GM21619 (cell line): ENCODE measurements at regions not wholly inside any gene's neighbourhood (a gene's known extent, or its start where the extent isn't known, plus 50 kb on each side); places are given as distances from the start of the nearest gene placed in this dataset.

Source experiments
- ATAC-seq: cut with Tn5 transposase; IDR thresholded peaks from one replicate; pipeline ENCODE4 v1.9.1; 2021; ENCODE audit not compliant: unreplicated experiment

DNA sequence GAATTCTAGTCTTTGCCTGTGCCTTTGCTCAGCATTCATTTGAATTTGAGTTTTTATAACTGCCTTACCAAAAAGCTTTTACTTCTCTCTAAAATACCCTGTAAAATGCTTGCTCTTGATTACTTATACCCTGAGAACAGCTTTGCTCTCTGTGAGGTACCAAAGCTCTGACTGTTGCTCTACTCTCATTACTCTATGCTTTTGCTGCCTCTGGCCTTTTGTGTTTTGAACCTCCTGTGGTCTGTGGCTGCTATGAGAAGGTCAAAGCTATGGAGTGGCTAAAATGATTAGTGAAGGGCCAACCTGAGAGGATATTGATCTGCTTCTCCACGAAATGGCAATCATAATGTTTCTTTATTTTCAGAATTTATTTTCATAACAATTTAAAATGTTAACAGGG lies 375.6 kb upstream of the IMPG1 start:
- ATAC-seq = no peak

DNA sequence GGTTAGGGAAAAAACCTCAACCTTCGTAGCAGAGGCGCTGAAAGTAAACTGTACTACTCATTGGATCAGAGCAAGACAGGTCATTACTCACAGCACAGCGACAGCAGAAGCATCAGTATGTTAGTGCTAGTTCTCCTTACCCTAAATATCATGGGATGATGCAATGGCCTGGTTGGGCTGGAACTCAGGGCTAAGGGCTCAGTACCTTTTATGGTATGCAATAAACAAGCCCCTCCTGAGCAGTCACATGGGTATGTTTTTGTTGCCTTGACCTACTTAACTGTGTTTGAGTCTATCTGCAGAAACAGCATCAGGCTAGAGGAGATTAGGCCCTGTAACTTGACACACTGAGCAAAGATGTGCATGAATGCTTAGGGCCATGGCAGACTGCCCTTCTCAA lies 369.4 kb upstream of the IMPG1 start:
- ATAC-seq = no peak

DNA sequence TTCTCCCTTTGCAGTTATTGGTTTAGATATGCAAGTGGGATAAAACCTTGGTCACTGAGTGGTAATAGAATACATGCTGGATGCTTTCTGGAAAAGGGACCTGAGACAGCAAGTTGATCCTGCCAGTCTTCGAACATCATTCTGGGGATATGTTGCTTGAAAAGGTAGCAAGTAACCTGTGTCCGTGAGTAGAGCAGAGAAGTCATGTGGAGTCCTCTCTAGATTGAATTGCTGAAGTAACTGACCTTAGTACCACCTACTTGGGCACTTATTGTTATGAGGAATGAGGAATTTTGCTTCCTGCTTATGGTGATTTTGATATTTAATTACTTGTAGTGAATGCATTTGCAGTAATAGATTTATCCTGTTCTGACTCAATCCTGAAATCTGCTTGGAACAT lies 367.3 kb upstream of the IMPG1 start:
- ATAC-seq = no peak

DNA sequence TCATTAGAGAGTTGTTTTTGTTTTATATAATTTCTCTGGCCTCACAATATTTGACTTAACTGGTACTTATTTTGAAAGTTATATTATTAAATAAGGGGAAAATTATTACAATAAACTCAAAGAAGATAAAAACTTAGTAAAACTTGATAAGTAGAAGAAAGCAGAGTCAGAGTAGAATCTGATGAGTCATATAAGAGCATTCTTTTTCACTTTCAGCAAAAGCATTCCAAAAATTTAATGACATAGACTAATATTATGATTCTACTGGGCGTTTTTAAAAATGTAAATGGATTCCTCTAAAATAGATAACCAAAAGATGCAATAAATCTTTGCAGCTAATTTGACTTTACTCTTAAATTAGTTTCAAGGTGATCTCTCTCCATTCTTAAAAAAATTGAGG lies 366.3 kb upstream of the IMPG1 start:
- no peak for ATAC-seq

DNA sequence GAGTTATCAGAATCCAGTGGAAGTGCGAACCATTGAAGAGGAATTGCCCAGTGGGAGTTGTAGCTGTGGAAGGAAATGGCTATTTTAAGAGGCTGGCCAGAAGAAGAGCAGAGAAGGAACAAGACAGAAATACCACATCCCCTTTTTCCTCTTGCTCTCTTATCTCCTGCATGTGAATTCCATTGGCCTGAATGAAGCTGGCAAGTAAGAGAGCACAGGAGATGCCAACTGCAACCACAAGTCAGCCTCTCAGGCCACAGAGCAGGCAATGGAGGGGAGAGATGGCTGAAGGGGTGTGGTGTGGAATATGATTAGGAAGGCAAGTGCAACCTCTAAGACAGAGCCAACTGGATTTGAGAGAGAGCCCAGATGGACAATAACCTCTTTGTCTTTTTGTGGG lies 362.7 kb upstream of the IMPG1 start:
- no peak for ATAC-seq

DNA sequence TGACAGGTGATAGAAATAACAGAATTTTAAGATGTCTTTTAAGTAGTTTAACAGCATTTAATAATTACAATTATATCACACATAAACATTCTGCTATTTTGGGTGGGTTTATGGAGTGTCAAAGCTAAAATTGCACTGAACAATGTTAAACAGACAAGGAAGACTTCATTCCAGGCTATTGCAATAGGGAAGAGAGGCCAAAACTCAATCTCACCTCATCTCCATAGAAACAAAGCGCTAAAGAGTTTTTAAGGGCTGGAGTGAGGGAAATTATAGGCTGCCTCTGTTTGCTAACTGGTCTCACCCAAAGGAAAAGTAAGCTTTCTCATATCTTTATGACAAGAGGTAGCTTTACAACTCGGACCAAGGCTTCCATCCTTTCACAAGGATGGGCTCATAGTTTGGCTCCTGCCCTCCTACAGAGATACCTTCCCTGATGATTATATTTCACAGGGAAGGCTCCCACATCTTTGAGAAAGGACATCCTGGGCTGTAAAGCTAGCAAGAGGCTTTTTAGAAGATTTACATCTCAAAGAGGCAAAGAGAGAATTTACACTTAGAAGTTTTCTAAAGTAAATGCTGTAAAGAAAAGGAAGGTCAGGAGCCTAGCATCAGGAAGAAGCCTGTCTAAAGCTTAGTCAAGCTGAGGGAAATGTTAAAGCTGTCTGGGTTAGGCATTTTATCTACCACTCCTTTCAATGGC lies 350.2 kb upstream of the IMPG1 start:
- ATAC-seq = no peak

GRCh38 chr6:76420094-76420493 lies 347.6 kb upstream of the IMPG1 start:
- ATAC-seq = no peak

DNA sequence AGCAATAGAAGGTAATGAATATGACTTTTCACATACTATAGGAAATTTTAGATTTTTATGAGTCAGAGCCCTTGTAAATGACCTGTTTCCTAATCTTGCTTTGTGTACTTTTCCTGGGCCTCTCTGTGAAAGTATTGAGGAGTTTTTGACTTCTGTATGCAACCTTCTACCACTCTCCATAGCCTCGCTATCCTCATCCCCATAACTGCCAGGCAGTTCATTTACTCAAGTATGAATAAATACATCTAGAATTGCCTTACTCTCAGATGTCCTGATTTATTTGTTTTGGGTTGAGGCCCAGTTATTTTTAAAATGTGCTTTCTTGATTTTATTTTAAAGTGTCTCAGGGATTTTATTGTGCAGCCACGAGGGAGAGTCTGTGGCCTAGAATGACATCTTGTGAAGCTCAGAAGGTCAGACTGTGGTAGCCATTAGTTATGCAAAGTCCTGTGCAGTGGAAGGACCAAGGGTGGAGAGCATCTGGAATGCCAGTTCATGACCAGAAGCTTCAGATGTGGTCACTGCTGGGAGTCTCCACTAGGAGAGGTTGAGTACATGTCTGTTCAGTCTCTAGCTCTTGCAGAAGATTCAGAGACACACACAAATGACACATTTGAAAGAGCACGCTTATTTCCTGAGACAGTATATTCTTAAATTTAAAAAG lies 346.2 kb upstream of the IMPG1 start:
- no peak for ATAC-seq

DNA sequence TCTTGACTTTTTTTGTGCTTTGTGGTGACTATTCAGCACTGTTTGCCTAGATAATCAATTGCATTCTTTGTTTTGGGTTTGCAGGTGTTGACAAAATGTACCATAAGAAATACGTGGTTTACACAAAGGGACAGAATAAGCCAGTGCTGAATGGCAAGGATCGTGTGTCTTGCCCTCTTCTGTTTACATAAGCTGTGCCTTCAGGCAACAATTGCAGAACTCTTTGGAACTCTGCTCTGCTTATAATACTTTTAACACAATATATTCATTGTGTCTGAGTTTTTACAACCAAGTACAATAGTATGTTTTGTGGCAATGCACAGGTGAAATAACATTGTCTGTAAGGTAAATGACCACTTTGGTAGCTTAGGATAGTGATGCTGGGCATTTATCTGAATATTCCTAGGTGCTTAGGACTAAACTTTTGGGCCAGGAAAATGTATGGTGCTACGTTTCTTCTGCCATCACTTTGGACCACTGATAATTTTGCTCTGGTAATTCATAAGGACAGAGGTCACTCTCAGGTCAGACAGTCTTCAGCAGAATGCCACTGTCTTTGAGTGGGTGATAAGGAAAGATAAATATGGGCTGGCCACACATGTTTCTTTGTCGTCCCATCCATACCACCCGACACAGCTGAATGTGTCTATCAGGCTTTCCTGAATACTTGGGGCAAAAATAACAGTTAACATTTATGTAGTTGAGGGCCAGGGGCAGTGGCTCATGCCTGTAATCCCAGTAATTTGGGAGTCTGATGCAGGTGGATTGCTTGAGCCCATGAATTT lies 344.6 kb upstream of the IMPG1 start:
- no peak for ATAC-seq

DNA sequence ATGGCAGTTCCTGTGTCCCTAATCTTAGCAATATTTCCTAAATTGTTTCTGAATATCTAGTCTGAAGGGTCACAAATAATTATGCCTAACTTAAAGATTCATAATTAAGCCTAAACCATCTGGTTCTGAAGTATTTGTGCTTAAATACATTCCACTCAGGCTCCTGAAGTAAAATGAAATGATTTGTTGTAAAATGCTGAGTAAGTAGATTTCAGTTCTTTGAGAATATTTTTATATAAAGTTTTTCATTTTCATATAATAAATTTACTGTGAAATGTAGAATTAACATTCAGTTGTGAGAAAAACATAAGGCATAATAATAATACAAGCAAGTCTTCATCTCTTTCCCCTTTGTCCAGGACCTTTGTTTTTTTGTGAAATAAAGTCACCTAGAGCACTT lies 330.6 kb upstream of the IMPG1 start:
- ATAC-seq = no peak

DNA sequence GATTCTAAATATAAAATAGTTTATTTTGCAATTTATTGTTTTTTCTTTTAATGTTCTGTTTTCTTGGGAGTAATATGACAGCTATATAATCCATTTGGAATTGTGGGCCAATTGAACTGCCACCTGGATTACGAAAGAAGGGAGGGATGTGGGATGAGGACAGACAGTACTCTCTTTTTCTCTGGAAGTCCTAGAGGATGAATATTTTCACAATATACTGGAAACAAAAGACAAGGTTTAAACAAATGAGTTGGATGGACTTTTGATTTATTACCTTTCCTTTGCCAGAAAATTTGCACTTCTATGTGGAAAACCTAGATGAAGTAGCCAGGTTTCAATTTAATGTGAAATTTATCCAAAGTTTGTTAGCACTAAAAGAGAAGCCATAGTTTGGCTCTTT lies 325.5 kb upstream of the IMPG1 start:
- ATAC-seq = no peak

DNA sequence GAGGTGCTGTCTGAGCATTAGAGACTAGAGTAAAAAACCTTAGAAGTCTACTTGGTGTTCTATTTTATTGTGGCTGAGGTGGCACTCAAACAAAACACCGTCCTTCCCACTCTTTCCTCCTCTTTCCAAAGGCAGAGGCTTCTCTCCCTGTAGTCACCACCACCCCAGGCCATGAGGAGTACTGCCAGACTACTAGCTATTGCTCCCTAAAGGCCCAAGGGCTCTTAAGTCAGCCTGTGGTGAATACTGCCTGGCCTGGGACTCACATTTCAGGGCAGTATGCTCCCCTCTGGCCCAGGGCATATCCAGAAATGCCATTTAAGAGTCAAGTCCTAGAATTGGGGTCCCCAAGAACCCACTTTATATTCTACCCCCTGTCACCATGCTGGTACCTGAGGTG lies 309.7 kb upstream of the IMPG1 start:
- no peak for ATAC-seq

- ATAC-seq = no peak
These were observed 309.1 kb upstream of the IMPG1 start for GRCh38 chr6:76381612-76382011.

- ATAC-seq = no peak
These were observed 278.8 kb upstream of the IMPG1 start for GRCh38 chr6:76351275-76351674.

GRCh38 chr6:76347539-76347938 lies 275.1 kb upstream of the IMPG1 start:
- no peak for ATAC-seq

DNA sequence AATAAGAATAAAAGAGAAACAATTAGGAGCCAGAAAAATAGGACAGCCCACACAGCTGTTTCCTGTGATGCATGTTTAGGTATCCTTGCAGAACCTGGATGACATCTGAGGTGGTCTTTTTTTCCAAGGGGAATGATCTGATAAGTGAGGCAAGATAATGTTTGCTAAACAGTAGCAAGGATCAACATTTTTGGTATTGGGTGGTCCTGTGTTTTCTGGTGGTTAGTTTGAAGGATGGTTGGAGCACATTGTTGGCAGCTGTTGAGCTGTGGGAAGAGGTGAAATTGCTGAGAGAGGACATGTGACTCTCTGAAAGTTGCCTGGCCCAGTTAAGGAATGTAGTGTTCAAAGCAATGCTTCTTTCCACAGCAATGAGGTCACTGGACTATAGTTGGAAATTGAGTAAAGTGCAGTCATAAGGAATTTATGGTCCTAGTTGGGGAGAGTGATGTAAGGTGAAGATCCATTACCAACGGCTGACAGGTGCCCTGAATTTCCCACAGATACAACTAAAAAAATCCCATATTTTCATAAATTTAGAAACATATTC lies 270.2 kb upstream of the IMPG1 start:
- no peak for ATAC-seq

DNA sequence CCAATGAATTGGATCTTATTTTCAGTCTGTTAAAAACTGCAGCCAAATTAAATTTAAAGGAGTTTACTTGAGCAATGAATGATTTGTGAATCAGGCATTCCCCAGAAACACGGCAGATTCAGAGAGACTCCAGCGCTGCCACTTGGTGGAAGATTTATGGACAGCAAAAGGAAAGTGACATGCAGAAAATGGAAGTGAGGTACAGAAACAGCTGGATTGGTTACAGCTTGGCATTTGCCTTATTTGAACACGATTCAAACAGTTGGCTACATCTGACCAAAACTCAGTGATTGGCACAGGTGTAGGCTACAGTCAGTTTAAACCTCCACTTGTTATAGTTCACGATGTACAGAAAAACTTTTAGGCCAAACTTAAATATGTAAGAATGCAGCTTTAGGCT lies 257.6 kb upstream of the IMPG1 start:
- ATAC-seq = no peak

DNA sequence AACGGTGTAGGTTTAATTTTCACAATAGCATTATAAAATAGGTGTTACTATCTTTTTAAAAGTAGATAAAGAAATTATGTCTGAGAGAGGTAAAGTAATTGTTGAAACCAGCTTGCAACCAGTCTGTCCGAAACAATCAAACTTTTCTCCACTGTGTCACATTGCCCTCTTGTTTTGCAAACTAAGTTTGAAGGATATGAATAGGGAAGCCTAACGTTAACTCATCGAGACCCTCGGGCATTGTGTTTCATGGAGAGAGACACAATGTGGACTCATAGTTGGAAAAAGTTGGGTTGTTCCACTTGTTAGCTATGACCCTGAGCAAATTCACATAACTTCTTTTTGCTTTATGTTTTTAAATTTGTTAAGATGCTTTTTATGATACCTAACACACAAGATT lies 254.4 kb upstream of the IMPG1 start:
- ATAC-seq = no peak
